NCI-H345 treated with DMSO at 0.1 percent for 48 hours (cell line): ENCODE measurements at regions not wholly inside any gene's neighbourhood (a gene's known extent, or its start where the extent isn't known, plus 50 kb on each side); places are given as distances from the start of the nearest gene placed in this dataset.
"Not testable (repeated sequence)": the region's sequence is repeated elsewhere in the genome, so short reads cannot be mapped to it uniquely, and the experiment has no call there.

Experiments used
- DNase-seq: peaks from one replicate; lab custom pipeline; 2025; ENCODE audit not compliant: unreplicated experiment; lab: John Stamatoyannopoulos, UW

DNA sequence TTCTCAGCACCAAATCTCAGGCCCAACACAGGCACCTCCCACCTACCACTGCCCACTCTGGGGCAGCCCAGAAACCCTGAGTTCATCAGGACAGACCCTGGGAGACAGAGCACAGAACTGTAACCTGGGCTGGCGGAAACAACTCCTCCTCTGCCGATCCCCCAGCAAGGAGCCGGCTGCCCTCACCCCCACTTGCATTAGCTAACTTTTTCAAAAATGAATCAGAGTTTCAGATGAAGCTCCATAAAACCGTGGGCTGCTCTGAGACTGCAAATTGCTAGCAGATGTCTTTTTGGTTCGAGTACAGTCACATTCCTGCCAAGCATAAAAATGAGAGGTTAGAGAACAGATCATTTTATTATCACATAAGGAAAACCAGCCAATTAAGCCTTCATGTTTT, 93.4 kb upstream of the PARD3 start:
- DNase-seq, result no peak

DNA sequence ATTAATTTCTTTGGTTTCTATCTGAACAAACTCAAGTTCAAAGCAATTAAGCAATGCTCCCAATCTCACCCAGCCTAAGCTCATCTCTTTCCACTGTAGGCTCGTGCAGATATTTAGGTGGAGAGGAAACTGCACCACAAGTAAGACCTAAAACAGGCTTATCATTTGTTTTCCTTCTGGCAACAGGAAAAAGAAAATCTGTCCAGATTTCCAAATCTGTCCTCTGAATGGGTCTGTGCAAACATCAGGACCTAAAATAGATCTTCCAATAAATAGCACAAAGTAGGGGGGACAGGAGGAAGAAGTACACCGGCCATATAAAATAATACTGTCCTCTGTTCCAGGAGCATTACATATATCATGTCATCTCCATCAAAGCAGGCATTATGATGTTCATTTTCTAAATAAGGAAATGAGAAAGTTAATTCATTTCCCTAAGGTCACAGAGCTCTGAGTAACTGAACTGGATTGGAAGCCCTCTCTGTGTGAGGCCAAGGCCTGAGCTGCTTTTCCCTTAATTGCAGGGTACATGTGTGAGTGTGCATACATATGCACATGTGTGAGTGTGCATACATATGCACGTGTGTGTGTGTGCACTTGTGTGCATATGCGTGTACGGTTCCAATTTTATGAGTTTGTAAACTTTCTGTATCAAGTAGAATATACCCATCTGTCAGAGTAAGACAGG, 92.8 kb upstream of the PARD3 start:
- no peak for DNase-seq

DNA sequence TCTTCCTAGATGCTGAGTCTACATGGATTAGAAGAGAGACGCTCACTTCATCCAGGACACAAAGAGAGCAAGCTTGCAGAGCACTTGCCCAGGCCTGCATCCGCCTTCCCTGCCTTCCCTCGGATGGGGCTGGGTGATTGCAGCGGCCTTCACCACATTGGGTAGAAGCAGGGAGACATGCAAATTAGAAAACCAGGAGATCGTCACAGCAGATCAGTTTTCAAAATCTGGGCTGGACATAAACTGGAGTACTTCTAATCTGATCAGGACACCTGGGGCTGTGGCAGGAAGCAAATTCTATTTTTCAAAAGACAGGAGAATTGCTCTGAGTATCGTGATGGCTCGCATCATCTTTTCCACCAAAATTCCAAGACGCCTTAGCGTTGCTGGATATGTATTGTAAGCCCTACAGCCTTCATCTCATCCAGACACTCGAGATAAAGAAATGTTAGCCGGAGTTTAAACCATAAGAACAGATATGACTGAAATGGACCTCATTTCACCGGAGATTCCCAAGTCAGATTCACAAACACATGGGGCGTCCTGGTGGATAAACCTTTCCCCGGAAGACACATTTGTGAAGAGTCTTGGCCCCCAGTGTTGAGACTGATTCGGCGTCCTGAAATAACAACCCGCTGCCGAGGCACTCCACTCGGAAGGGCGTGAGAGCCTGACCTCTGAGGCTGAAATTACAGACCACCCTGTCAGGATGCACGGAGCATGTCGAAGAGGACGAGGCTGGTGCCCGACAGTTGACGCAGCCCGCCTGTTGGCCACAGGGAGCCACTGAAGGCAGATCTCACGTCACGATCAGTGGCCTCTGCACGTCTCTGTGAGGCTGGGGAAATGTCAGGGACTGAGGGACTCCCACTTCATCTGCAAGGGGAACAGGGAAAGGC, 91.2 kb upstream of the PARD3 start:
- DNase-seq, result no peak

DNA sequence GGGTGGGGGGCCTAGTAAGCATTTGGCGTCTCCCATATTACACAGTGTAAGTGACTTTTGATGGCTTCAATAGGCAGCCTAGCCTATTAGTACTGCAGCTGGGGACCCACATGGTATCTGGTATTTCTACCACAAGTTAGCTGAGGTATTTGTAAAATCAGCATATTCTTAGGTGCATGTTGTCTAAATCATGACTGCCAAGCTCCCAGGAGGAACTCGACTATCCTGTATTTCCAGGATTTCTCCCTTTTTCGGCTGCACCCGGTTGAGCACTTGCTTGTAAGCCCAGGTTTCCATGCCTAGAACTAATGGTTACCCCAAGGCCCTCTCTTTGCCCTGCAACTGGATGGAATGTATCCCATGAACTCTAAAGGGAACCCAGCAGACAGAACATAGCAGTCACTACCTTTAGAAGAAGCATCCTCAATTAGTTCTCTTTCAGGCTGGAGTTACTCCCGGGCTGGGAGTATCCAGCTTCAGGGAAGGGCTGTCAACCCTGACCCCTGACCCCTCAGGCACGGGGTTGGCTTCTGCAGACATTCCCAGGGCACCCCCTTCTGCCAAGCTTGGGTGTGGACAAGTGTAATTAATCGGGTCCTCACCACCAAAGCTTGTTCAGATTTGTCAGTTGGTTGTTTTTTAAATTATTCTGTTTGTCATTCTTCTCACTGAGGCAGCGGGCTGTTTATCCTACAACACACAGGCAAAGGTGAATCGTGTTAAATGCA, 90.3 kb upstream of the PARD3 start:
- no peak for DNase-seq

DNA sequence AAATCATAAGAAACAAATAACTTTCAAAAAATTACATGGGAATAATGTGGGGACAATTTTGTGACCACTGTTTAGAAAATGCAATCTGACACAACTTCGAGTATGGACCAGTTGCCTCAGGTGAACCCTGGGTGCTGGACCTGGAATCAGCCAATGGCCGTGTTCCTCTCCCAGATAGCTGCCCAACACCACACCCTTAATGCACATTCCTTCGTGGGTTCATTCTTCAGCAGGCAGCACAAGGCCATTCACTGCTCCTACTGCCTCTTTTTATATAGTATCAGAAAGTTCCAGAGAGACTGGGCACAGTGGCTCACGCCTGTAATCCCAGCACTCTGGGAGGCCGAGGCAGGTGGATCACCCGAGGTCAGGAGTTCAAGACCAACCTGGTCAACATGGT, 89.1 kb upstream of the PARD3 start:
- no peak for DNase-seq

DNA sequence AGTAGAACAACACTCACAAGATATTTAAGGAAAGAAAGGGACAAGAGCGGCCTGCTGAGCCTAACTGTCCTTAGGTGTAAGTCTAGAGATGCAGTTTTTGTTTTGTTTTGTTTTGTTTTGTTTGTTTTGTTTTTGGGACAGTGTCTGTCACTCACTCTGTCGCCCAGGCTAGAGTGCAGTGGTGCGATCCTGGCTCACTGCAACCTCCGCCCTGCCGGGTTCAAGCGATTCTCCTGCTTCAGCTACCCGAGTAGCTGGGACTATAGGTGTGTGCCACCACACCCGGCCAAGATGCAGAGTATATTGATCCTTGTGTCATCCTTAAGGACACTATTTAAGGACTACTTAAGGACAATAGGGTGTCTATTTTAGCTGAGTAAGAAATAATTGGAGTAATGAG, 84.1 kb upstream of the PARD3 start:
- no peak for DNase-seq

DNA sequence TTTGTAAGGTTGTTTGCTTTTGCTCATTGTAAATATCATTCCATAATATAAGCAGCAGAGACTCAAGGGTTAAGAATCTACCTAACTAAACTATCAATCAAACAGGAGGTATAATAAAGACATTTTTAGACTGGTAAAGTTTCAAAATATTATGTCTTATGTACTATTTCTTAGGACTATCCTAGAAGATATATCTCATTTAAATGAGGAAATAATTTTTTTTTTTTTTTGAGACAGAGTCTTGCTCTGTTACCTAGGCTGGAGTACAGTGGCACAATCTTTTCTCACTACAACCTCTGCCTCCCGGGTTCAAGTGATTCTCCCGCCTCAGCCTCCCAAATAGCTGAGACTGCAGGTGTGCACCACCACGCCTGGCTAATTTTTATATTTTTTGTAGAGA, 80.9 kb upstream of the PARD3 start:
- no peak for DNase-seq

DNA sequence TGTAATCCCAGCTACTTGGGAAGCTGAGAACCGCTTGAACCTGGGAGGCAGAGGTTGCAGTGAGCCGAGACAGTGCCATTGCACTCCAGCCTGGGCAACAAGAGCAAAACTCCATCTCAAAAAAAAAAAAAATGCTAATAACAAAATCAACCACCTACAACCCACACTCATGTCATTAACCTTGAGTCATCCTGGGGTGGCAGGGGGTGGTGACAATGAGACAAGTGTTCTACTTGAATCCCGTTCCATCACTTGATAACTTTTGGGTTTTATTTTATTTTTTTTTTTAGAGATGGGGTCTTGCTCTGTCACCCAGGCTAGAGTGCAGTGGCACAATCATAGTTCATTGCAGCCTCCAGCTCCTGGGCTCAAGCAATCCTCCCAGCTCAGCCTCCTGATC, 80.0 kb upstream of the PARD3 start:
- DNase-seq, result not testable (repeated sequence)

DNA sequence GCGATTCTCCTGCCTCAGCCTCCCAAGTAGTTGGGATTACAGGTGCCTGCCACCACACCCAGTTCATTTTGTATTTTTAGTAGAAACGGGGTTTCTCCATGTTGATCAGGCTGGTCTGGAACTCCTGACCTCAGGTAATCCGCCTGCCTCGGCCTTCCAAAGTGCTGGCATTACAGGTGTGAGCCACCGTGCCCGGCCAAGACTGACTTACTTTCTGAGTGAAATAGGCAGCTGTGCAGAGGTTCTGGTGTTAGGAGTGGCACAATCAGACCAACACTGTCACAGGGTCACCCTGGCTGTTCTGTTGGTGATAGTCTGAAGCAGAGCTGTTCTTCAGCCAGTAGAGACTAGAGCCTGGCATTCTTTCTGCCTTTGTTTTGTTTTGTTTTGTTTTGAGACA, 77.4 kb upstream of the PARD3 start:
- not testable (repeated sequence) for DNase-seq

DNA sequence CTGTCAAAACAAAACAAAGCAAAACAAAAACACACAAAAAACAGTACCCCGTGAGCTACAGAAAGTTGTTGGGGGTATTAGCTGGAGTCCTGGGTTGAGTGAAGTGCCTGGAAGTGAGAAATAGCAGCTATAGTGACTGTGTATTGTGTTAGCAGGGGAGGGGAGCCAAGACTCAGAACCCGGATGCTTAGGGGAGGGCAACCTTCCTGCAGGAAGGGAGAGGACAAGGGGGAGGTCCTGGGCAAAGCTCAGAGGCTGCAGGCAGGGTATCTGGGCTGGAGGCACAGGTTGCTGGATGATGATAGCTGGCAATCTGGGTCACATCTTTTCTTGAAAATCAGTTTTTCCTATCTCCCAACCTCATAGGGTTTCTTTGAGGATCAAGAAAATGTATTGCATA, 75.8 kb upstream of the PARD3 start:
- DNase-seq, result no peak

DNA sequence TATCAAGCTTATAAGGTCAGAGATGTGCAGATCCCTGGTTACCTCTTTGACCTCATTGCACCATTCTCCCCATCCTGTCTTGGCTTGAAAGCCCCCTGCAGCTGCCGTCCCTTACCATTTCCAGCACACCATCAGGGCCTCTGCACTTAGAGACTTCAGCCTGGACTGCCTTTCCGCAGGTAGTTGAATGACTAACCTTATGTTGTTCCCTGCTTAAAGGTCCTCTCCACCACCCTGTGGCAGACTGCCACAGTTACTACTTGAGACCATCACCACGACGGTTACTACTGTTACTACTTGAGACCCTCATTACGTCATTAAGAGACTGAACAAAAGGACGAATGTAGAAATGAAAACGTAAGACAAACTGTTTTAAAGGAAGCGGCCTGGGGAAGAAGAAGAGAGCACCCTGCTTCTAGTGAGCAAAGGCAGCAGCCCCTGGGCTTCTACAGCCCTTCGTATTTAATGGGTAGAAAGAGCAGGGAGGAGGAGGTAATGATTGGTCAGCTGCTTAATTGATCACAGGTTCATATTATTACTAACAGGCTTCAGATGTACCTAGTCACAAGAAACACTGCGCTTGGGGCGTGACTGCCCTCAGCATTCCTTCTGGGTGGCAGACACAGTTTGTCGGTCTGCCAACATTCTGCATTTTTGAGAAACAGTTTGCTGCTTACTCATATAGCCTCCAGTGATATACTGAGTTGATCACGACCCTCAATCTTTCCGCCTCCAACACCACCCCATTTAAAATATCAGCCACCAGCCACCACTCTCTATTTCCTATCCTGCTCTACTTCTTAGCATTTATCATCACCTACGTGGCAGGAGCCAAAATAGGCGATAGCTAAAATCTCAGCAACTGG, 74.1 kb upstream of the PARD3 start:
- DNase-seq, result no peak

DNA sequence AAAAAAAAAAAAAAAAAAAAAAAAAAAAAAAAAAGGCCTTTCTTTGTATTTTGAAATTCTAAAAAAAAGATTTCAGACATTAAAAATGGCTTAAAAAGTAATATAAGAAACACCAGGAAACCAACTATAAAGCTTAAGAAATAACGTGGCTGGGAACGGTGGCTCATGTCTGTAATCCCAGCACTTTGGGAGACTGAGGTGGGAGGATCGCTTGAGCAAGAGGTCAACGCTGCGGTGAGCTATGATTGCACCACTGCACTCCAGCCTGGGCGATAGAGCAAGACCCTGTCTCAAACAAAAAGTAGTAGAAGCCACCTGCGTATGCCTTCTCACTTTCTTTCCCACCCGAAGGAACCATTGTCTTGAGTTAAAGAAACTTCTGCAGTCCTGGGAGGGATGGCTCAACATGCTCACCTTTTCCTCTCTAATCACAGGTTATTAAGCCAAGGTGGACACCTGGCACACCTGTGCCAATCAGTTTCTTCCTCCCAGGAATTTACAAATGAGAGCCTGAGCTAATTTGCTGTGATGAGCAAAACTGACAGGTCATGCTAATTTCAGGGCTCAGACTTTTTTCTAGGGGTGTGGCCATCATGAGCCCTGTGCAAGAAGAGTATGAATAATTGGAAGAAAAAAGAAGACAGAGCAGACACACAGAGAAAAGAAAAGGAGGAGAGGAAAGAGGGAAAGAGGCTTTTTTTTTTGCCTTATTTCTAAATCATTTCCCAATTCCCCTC, 72.0 kb upstream of the PARD3 start:
- no peak for DNase-seq

DNA sequence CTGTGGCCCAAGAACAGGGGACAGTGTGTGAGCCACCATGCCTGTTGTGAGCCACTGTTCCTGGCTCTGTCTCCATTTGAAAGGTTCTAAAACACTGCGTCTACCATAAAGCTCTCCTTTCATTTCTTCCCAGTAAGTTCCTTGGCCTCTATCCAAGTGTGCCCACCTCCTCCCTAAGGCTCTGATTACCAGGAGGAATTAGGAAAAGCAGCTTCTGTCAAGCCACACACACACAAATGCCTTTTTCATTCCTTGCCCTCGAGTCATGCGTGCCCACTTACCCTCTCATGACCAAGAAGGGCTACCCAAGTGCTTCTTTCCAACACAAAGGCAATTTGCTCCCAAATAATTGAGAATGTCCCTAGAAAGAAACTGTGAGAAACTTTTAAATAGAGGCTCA, 70.8 kb upstream of the PARD3 start:
- DNase-seq, result no peak

DNA sequence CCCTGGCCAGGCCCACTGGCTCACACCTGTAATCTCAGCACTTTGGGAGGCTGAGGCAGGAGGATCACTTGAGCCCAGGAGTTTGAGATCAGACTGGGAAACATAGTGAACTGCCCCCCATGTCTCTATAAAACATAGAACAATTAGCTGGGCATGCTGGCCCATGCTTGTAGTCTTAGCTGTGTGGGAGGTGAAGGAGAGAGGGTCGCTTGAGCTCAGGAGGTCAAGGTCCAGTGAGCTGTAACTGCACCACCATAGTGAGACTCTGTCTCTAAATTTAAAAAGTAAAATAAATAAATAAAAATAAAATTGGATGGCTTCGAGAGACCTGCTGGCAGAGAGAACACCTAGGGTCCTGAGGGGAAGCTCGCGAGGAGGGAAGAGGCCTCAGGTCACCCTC, 69.9 kb upstream of the PARD3 start:
- DNase-seq, result no peak

DNA sequence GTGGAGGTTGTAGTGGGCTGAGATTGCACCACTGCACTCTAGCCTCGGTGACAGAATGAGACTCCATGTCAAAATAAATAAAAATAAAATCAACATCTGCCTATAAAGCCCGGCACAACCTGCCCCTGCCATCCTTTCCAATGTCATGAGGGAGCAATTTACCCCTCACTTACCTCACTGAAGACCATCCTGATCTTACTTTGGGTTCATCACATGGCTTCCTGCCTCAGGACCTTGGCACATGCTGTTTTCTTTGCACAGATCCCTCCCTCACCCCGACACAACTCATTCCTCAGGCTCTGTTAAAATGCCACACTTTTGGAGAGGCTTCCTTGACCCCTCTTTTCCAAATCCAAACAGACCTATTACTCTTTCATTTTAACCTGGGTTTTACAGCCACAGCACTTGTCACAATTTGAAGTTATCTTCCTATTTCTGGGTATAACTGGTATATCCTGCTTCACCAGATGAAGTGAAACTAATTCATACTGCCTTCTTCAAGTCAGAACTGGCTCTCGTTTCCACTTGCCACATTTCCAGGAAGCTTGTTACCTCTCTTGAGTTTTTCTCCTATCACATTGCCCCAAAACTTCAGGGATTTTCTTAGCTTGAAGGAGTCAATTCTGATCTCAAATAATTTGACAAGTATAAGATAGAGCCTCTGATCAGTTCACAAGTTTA, 69.3 kb upstream of the PARD3 start:
- no peak for DNase-seq

DNA sequence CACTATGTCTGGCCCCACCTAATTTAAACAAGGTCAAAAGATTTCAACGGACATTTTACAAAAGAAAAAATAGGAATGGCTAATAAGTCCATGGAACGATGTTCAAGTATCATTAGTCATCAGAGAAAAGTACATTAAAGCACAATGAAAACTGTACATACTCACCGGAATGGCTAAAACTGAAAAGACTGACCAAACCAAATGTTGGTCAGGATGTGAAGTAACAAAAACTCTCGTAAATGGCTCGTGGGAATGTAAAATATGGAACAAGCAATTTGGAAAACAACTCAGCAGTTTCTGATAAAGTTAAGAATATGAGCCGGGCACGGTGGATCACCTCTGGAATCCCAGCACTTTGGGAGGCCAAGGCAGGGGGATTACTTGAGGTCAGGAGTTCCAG, 65.7 kb upstream of the PARD3 start:
- no peak for DNase-seq

DNA sequence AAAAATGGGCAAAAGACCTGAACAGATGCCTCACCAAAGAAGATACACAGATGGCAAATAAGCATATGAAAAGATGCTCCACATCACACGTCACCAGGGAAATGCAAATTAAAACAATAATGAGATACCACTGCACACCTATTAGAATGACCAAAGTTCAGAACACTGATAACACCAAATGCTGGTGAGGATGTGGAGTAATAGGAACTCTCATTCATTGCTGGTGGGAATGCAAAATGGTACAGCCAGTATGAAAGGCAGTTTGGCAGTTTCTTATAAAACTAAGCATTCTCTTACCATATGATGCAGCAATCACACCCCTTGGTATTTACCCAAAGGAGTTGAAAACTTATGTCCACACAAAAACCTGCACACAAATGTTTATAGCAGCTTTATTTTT, 63.6 kb upstream of the PARD3 start:
- DNase-seq, result not testable (repeated sequence)

DNA sequence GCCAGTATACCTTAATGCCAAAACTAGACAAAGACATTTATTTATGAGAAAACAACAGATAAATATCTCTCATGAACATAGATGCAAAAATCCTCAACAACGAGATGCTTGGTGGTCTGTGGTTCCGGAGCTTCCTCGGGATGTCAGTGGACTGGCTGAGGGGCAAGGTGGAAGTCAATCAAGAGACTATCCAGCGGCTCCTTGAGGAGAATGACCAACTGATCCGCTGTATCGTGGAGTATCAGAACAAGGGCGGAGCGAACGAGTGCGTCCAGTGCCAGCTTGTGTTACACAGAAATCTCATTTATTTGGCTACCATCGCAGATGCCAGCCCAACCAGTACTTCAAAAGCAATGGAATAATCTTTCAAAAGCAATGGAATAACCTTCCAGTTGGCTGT, 60.0 kb upstream of the PARD3 start:
- DNase-seq, result no peak

DNA sequence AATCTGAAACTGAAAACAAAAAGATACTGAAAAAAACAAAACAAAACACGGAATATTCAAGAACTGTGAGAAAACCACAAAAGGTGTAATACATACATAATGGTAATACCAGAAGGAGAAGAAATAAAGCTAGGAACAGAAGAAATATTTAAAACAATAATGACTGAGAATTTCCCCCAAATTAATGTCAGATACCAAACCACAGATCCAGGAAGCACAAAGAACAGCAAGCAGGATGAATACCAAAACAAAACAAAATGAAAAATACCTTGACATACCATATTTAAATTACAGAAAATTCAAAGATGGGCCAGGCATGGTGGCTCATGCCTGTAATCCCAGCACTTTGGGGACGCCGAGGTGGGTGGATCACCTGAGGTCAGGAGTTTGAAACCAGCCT, 57.7 kb upstream of the PARD3 start:
- DNase-seq, result no peak
